Activated T-cell treated with anti-CD3 and anti-CD28 coated beads for 1 hour (primary cell): ENCODE measurements at regions not wholly inside any gene's neighbourhood (a gene's known extent, or its start where the extent isn't known, plus 50 kb on each side); places are given as distances from the start of the nearest gene placed in this dataset.
"Not testable (repeated sequence)": the region's sequence is repeated elsewhere in the genome, so short reads cannot be mapped to it uniquely, and the experiment has no call there.

Experiments used
- DNase-seq: peaks from one replicate; pipeline ENCODE4 v3.0.0-alpha.2; 2020; ENCODE audit warnings: low read depth

DNA sequence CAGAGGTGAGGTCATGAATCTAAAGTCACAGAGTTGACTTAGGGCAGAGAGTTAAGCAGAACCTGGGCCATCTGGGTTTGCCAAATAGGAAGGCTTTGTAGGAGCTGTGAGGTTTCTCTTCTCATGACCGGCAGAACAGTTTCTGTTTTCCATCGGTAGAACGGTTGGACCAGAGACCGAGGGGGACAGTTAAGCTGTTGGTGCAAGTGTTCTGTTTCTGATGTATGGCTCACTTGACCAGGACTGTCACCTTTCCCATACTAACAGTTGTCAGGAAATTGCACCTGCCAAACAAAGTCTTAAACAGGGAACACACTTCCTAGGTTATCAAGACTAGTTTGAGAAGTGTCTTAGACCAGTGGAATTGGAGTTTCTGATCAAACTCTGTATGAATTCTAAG is 158.3 kb downstream of the PDCD6IP start:
- no peak for DNase-seq

DNA sequence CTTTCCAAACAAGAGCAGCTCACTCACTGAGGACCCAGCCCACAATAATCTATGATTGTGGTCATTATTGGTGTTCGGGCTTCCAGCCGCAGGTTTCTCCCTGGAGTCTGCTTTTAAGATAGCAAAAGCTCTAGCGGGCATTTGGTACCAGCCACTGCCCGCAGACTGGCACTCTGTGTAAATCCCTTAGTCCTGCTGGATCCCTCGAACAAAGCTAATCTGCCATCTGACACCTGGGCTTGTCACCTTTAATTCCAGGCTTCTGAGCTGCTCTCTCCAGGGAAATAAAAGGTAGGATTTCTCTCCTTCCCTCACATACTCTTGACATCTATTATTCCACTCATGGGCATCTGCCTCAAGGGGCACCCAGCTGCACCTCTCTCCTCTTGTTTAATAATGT is 158.7 kb downstream of the PDCD6IP start:
- no peak for DNase-seq

GRCh38 chr3:33958661-33959060 is 160.2 kb downstream of the PDCD6IP start:
- DNase-seq, result no peak

DNA sequence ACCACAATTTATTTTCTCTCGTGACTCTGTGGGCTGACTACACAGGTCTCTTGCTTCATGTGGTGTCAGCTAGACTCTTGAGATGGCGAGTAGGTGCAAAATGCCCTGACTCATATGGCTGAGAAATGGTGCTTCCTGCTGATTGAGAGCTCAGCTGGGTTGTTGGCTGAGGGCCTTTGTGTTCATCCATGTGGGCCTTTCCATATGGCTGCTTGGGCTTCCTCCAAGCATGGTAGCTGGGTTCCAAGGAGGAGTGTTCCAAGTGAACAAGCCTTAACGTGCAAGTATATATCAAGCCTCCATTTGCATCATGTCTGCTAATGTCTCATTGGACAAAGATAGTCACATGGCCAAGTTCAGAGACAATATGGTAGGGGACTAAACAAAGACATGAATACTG is 164.0 kb downstream of the PDCD6IP start:
- no peak for DNase-seq

DNA sequence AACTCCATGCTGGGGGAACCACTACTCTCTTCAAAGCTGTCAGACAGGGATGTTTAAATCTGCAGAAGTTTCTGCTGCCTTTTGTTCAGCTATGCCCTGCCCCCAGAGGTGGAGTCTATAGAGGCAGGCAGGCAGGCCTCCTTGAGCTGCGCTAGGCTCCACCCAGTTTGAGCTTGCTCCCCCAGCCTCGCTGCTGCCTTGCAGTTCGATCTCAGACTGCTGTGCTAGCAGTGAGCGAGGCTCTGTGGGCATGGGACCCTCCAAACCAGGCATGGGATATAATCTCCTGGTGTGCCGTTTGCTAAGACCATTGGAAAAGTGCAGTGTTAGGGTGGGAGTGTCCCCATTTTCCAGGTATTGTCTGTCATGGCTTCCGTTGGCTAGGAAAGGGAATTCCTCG is 171.8 kb downstream of the PDCD6IP start:
- DNase-seq, result not testable (repeated sequence)

DNA sequence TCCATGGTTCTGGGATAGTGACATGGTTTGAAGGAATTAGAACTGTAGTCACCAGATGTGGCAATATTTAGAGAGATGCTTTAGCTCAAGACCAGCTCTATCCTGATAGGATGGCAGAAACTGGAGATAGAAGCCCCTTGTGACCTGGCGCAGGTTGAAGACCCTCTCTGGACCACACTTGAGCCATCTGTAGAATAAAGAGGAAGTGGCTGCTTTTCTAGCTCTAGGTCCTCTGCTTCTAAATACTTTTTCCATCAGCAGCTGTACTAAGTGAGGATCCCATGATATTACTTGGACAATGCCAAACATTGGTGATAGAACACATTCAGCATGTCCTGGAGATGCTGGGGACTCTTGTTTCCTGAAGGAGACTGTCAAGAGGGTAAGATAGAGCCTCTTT is 172.6 kb downstream of the PDCD6IP start:
- no peak for DNase-seq

DNA sequence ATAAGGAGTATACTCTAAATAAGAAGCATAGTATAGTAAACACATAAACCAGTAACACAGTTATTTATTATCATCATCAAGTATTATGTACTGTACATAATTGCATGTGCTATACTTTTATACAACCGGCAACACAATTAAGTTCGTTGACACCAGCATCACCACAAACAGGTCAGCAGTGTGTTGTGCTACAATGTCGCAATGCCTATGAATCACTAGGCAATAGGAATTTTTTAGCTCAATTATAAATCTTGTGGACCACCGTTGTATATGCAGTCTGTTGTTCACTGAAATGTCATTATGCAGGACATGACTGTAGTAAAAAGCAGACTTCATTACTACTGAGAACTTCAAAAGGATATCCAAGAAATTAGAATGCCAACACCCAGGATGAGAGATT is 177.0 kb downstream of the PDCD6IP start:
- DNase-seq, result no peak

DNA sequence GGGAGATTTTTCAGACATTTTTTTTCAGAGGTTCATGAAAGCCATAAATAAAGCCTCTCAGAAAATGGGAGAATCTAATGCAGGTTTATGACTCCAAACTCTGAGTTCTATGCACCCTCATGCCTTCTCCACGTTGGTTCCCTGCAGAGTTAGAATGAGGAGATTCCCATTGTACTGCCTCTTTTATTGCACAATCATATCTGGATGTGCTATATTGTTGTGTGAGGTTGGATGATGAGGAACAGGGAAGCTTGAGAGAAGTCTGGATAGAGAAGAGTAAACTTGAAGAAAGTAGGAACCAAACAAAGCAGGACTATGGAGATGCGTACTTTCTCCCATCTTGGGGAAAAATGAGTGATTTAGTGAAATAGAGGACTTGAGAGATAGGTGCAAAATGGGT is 178.8 kb downstream of the PDCD6IP start:
- no peak for DNase-seq

DNA sequence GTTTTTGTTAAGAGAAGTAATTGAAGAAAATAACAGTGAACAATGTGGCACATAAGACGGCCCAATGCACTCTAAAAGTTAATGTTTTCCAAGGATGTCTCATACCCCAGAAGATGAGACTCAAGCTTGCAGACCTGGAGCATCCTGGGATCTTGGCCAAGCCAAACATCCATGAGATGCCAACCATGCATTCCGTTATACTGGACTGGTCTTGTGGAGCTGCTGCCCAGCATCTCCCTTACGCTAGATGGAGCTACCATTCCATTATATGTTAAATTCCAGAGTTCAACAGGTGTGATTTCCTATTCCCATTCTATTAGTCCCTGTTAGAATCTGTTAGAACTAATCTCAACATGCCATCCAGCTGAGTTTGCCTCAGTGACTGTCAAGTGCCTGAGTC is 181.8 kb downstream of the PDCD6IP start:
- DNase-seq, result no peak

DNA sequence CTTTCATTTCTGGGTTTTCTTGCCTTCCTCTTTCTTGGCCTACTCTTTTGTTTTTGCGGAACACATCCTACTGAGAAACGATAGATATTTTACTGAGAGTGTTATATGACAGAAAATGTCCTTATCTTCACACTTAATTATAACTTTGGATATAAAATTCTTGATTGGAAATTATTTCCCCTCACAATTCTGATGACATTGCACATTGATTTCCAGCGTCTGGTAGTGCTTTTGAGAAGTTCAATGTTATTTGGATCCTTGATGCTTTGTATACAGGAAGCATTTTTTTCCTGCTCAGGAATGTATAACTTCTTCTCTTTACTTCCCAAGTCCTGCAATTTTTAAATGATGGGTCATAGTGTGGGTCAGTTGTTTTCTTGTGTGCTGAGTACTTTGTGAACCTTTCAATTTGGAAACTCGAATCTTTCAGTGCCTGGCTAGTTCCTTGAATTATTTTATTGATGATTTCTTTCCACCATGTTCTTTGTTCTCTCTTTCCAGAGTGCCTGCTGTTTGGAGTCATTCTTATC is 183.9 kb downstream of the PDCD6IP start:
- no peak for DNase-seq

DNA sequence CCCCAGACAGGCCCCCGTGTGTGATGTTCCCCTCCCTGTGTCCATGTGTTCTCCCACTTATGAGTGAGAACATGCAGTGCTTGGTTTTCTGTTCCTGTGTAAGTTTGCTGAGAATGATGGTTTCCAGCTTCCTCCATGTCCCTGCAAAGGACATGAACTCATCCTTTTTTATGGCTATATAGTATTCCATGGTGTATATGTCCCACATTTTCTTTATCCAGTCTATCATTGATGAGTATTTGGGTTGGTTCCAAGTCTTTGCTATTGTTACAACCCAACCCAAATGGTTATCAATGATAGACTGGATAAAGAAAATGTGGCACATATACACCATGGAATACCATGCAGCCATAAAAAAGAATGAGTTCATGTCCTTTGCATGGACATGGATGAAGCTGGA is 184.5 kb downstream of the PDCD6IP start:
- not testable (repeated sequence) for DNase-seq

DNA sequence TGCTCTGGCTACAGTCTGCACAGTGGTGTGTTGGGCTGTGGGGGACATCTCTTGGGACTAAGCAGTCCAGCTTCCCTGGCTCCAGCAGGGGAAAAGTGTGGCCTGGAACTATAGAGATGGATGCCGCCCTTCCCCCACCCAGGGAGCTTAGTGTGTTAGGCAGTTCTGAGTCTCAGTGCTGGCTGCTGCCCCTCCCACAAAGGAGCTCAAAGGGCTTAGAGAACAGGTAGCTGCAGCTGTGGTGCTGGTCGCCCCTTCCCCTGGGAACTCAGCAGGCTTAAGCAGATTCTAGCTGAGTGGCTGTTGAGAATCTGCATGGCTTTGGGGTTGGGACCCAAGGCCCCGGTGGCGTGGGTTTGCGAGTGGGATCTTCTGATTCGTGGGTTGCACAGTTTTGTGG is 190.8 kb downstream of the PDCD6IP start:
- DNase-seq, result no peak

- DNase-seq, result no peak
Measured at GRCh38 chr3:33991673-33992072, 193.2 kb downstream of the PDCD6IP start.

DNA sequence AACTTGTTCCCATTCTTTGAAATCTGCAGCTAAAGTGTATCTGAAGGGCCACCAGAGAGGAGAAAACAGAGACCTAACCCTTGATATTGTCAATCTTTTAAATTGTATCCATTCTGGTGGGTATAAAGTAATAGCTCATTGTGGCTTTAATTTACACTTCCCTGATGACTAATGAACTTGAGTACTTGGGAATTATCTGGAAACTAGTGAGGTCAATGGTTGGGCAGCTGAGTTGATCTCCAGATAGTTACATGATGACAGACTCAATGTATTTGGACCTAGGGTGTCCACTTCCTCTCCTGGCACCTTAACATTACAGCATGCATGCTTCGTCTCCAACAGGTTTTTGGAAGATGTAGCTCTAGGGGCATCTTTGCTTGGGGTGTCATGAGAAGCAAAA is 195.2 kb downstream of the PDCD6IP start:
- no peak for DNase-seq

DNA sequence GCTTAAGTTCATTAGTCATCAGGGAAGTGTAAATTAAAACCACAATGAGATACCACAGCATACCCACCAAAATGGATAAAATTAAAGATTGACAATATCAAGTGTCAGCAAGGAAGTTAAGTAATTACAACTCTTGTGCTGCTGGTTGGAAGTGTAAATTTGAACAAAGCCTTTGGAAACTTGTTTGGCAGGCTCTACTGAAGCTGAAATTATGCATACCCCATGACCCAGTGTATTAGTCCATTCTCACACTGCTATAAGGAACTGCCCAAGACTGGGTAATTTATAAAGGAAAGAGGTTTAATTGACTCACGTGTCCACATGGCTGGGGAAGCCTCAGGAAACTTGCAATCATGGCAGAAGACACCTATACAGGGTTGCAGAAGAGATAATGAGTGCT is 196.1 kb downstream of the PDCD6IP start:
- DNase-seq, result no peak

- DNase-seq, result no peak
Measured at GRCh38 chr3:34000301-34000700, 201.9 kb downstream of the PDCD6IP start.

GRCh38 chr3:34001022-34001421 is 202.6 kb downstream of the PDCD6IP start:
- DNase-seq, result no peak

GRCh38 chr3:34001990-34002389 is 203.6 kb downstream of the PDCD6IP start:
- no peak for DNase-seq

DNA sequence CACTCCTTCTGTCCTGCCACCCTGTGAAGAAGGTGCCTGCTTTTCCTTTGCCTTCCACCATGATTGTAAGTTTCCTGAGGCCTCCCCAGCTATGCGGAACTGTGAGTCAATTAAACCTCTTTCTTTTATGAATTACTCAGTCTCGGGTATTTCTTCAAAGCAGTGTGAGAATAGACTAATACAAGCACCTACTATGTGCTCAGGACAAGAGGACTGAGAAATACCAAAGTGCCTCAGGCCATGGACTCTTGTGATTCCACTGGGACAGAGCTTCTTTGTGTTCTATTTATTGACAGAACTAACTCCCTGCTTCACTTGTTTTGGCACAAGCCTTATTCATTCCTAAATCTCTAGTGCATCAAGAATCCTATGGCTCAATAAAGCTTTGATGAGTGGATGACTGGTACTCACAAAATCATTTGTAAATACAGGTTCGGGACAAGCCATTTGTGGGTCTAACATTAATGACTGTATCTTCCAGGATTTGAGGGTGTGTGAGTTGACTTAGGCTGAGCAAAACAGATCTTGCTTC is 204.2 kb downstream of the PDCD6IP start:
- DNase-seq, result no peak

GRCh38 chr3:34005886-34006285 is 207.5 kb downstream of the PDCD6IP start:
- DNase-seq, result no peak

DNA sequence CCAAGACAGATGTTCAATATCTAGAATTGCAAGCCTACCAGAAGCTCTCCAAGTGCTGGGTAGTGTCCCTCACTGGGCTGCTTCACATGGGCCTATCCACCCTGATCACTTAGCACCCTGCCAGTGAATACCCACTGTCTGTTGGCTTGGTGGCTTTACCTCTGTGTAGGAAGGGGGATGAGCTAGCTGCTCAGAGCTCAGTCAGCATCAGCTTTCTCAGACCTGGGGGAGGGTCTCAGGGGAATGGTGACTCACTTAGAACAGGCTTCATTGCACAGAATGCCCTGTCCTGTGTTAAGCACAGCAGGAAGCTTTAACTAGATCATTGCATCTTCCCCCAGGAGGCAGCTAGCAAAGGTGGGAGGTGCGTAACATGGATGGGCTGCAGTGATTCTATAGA is 209.8 kb downstream of the PDCD6IP start:
- no peak for DNase-seq

DNA sequence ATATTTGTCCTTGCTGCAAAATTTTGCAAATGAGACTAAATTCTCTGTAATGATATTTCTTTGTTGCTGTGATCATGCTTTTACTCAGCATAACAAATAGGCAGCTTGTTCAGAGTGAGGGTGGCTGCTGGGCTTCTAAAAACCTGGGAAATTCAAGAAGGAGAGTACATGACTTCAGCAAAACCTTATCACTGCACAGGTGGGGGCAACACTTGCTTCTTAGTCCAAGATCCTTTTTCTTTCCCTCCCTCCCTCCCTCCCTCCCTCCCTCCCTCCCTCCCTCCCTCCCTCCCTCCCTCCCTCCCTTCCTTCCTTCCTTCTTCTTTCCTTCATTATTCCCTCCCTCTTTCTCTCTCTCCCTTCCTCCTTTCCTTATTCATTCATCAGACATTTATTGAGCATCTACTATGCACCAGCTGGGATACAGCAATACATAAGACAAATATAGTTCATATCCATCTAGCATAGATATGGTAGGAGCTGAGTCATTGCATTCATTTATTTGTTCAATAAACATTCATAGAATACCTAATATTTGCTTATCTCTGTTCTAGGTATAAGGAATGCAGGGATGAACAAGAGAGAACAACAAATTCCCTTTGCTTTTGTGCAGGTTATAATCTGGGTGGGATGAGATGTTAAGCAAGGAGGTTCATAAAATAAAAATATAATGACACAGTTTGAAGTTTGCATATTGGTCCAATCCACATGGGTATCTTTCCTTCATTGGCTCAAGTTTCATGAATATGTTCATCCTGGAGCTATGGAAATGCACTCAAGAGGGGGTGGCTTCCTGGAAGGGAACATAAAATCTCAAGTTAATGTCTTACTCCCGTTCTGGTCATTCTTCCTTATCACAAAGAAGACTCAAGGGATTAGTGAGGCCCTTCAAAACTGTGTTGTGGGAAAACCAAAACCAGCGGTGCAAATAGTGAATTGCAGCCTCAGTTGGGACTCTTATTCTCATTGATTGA is 210.7 kb downstream of the PDCD6IP start:
- DNase-seq, result no peak
